ENCODE measurements at regions not wholly inside any gene's neighbourhood (a gene's known extent, or its start where the extent isn't known, plus 50 kb on each side); places are given as distances from the start of the nearest gene placed in this dataset.

GRCh38 chr4:129600898-129601297 is 504.9 kb downstream of the C4orf33 start:
- TF ChIP-seq EZH2 (IDR thresholded peaks at IDR 0.05; ENCODE audit: low read length) (no peak), CTCF (optimal IDR thresholded peaks at IDR 0.05 in 1 of 3, IDR thresholded peaks at IDR 0.05 in 1 of 3, conservative IDR thresholded peaks at IDR 0.05 in 1 of 3; ENCODE audit: extremely low read depth in 1 of 3, insufficient read depth in 2 of 3, low read length in 3 of 3) (no peak)
